CD14-positive monocyte (primary cell): ENCODE measurements at regions not wholly inside any gene's neighbourhood (a gene's known extent, or its start where the extent isn't known, plus 50 kb on each side); places are given as distances from the start of the nearest gene placed in this dataset.
A peak's percentile ranks its signal among the peaks of the same experiment; 100 is the strongest.

ENCODE experiments used
- DNase-seq, 3 donors: peaks; one replicate each; pipeline ENCODE4 v3.0.0-alpha.2; 2011 to 2022
- H2AFZ ChIP-seq: 2 replicates; pipeline ENCODE4 v1.6.0; 2012; ENCODE audit warnings: mild to moderate bottlenecking, low read depth, low read length, inconsistent platforms; ENCODE audit not compliant: insufficient read depth, poor library complexity, severe bottlenecking
- H3K27ac ChIP-seq, 2 donors: 1 replicate in 1 of 2; 2 replicates in 1 of 2; pipeline ENCODE4 v1.5.1; 2012 to 2013; ENCODE audit warnings: low read length in 2 of 2, control low read depth in 1 of 2, inconsistent platforms in 1 of 2, low read depth in 1 of 2, mild to moderate bottlenecking in 1 of 2
- H3K27me3 ChIP-seq, 2 donors: one replicate each; pipeline versions ENCODE4 v1.6.0 to v1.6.1; 2011 to 2013; ENCODE audit warnings: low read length in 2 of 2; ENCODE audit not compliant: control insufficient read depth in 2 of 2, insufficient read depth in 2 of 2
- H3K36me3 ChIP-seq, 2 donors: replicated peaks in 1 of 2; 1 replicate in 1 of 2; 2 replicates in 1 of 2; pipeline versions ENCODE4 v1.5.1 to v1.6.1; 2012 to 2013; ENCODE audit warnings: low read length in 2 of 2, control low read depth in 1 of 2, inconsistent platforms in 1 of 2, mild to moderate bottlenecking in 1 of 2; ENCODE audit not compliant: insufficient read depth in 2 of 2, control insufficient read depth in 1 of 2
- H3K4me1 ChIP-seq, 2 donors: 1 replicate in 1 of 2; 2 replicates in 1 of 2; pipeline versions ENCODE4 v1.5.1 to v1.6.1; 2012 to 2013; ENCODE audit warnings: low read length in 2 of 2, control low read depth in 1 of 2, inconsistent platforms in 1 of 2, mild to moderate bottlenecking in 1 of 2, moderate library complexity in 1 of 2; ENCODE audit not compliant: insufficient read depth in 2 of 2, control insufficient read depth in 1 of 2
- H3K4me2 ChIP-seq: replicated peaks from 2 replicates; pipeline ENCODE3; 2012; ENCODE audit warnings: low read length, moderate library complexity, mild to moderate bottlenecking; ENCODE audit not compliant: poor library complexity, severe bottlenecking; ENCODE audit errors: extremely low read depth
- H3K4me3 ChIP-seq, 3 experiments: fragments of 200-600 bp in 1 of 3; sonication (generic) in 1 of 3; replicated peaks in 1 of 3; 1 replicate in 2 of 3; 2 replicates in 1 of 3; pipeline ENCODE4 v1.5.1; 2011 to 2013; ENCODE audit warnings: low read length in 3 of 3, mild to moderate bottlenecking in 3 of 3, control low read depth in 2 of 3, low read depth in 2 of 3, inconsistent platforms in 1 of 3, moderate library complexity in 1 of 3
- H3K79me2 ChIP-seq: 2 replicates; pipeline ENCODE4 v1.6.0; 2012; ENCODE audit warnings: mild to moderate bottlenecking, control low read depth, inconsistent platforms, low read length, moderate library complexity; ENCODE audit not compliant: insufficient read depth
- H3K9ac ChIP-seq: 2 replicates; pipeline ENCODE4 v1.6.0; 2017; ENCODE audit warnings: low read length, mild to moderate bottlenecking; ENCODE audit not compliant: insufficient read depth, poor library complexity, severe bottlenecking
- H3K9me3 ChIP-seq, 2 donors: replicated peaks in 1 of 2; 1 replicate in 1 of 2; 2 replicates in 1 of 2; pipeline versions ENCODE4 v1.5.1 to v1.6.1; 2012 to 2013; ENCODE audit warnings: low read length in 2 of 2, control low read depth in 1 of 2; ENCODE audit not compliant: control insufficient read depth in 1 of 2, insufficient read depth in 1 of 2
- H4K20me1 ChIP-seq: 2 replicates; pipeline ENCODE4 v1.6.0; 2012; ENCODE audit warnings: mild to moderate bottlenecking, low read length, control low read depth, moderate library complexity; ENCODE audit not compliant: insufficient read depth
- H3K27ac Mint-ChIP-seq, 7 donors: one replicate each; pipeline ENCODE4 v1.8.0; 2020; ENCODE audit warnings: mild to moderate bottlenecking in 7 of 7, mixed read lengths in 7 of 7, moderate library complexity in 6 of 7, inconsistent platforms in 2 of 7
- H3K27me3 Mint-ChIP-seq, 3 donors: one replicate each; pipeline ENCODE4 v1.8.0; 2021 to 2022; ENCODE audit warnings: low read depth in 3 of 3, mild to moderate bottlenecking in 3 of 3, mixed read lengths in 3 of 3, moderate library complexity in 3 of 3, inconsistent platforms in 1 of 3
- H3K36me3 Mint-ChIP-seq, 2 donors: one replicate each; pipeline ENCODE4 v1.8.0; 2020; ENCODE audit warnings: mixed read lengths in 2 of 2, inconsistent platforms in 1 of 2, mild to moderate bottlenecking in 1 of 2
- H3K4me1 Mint-ChIP-seq: one replicate; pipeline ENCODE4 v1.8.0; 2020; ENCODE audit warnings: mild to moderate bottlenecking, mixed read lengths
- H3K4me3 Mint-ChIP-seq, 2 donors: one replicate each; pipeline ENCODE4 v1.8.0; 2020; ENCODE audit warnings: mild to moderate bottlenecking in 2 of 2, mixed read lengths in 2 of 2, moderate library complexity in 1 of 2
- H3K9me3 Mint-ChIP-seq, 7 donors: one replicate each; pipeline ENCODE4 v1.8.0; 2020 to 2022; ENCODE audit warnings: mixed read lengths in 7 of 7, mild to moderate bottlenecking in 6 of 7, moderate library complexity in 6 of 7, inconsistent platforms in 2 of 7
- WGBS: methylation state at CpG from one replicate; pipeline ENCODE4 v1.1.5; 2013; ENCODE audit warnings: missing lambda C conversion rate; ENCODE audit not compliant: insufficient coverage; 5-methylcytosine and 5-hydroxymethylcytosine counted together
- intact Hi-C, 2 donors: fragments of 100-400 bp; cut with micrococcal nuclease; formaldehyde crosslinking; loops; one replicate each; pipeline versions ENCODE4 v1.15.0 to v1.15.1; 2023
- TF ChIP-seq, protein P1 (sequence below): fragments of 200-600 bp; IDR thresholded peaks from one replicate; pipeline ENCODE4 v1.8.0; 2022; ENCODE audit warnings: antibody characterized with exemption, mild to moderate bottlenecking

DNA sequence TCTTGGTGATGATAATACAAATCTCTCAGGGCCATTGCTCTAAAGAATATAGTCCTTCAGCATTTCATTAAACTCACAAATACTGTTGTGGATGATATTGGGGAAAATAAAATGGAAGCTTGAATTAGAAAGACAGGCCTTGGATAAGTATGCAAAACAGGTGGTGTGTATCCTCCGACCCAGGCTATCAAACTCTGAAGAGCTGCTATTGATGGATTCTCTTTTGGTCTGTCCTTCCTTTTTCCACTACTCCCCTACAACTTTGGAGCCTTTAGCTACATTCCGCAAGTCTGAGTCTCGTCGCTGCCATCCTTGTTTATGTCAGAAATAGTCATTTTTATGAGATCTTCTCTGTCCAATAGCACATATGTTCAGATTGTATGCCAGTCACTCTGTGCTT, 351.6 kb downstream of the KCNJ2 start:
- TF ChIP-seq, protein P1, sequence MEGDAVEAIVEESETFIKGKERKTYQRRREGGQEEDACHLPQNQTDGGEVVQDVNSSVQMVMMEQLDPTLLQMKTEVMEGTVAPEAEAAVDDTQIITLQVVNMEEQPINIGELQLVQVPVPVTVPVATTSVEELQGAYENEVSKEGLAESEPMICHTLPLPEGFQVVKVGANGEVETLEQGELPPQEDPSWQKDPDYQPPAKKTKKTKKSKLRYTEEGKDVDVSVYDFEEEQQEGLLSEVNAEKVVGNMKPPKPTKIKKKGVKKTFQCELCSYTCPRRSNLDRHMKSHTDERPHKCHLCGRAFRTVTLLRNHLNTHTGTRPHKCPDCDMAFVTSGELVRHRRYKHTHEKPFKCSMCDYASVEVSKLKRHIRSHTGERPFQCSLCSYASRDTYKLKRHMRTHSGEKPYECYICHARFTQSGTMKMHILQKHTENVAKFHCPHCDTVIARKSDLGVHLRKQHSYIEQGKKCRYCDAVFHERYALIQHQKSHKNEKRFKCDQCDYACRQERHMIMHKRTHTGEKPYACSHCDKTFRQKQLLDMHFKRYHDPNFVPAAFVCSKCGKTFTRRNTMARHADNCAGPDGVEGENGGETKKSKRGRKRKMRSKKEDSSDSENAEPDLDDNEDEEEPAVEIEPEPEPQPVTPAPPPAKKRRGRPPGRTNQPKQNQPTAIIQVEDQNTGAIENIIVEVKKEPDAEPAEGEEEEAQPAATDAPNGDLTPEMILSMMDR: no peak
- Mint-ChIP-seq H3K27ac (no peak overlapping the region), H3K36me3 (no peaks in the 10 kb centered on the region), H3K4me1 (peaks cover 19% of the 10 kb centered on the region), H3K4me3 (no peak overlapping the region), H3K9me3 (peaks cover 0 to 2% (median 0%) of the 10 kb centered on the region in 7 donors), H3K27me3 (peaks cover 0 to 4% (median 1%) of the 10 kb centered on the region in 3 donors)
- Histone ChIP-seq H3K27me3 (no peaks in the 10 kb centered on the region), H2AFZ (no peak overlapping the region), H3K27ac (no peak overlapping the region), H3K4me1 (peaks cover 13 to 25% of the 10 kb centered on the region in 2 donors), H4K20me1 (no peaks in the 10 kb centered on the region), H3K79me2 (no peaks in the 10 kb centered on the region), H3K9ac (no peak overlapping the region), H3K4me2 (no peak overlapping the region), H3K36me3 (no peaks in the 10 kb centered on the region), H3K9me3 (no peaks in the 10 kb centered on the region), H3K4me3 (no peak overlapping the region)
- DNase-seq: no peak
- intact Hi-C loops: no loop called here
- WGBS: no CpG with 5 or more reads among the region's 4 CpGs

DNA sequence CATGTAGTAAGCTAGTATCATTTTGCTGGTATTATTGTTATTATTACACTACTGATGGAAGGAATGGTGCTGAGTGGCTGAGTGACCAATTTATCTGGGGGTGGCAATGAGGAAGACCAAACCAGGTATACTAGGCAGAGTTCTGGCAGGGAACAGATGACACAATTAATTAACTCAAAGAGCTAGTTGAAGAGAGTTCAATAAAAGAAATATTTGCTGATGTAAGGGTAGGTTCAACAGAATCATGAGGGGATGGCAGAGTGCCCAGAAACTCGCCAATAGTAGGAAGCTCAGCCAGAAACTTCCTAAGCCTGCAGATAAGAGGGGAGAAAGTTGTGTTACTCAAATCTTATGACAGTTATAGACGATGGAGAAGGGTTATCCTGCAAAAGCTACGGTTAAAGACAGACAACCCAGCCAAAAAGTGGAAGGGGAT, 352.5 kb downstream of the KCNJ2 start:
- H3K27me3 Mint-ChIP-seq: peaks cover 0 to 4% (median 0%) of the 10 kb centered on the region in 3 donors
- H3K9me3 ChIP-seq: no peaks in the 10 kb centered on the region
- WGBS: 0% methylated on average over 3 of the region's 3 CpGs
- H3K27me3 ChIP-seq: no peaks in the 10 kb centered on the region
- H2AFZ ChIP-seq: no peak overlapping the region
- no peaks in the 10 kb centered on the region for H3K79me2 ChIP-seq
- DNase-seq: no peak
- H3K27ac Mint-ChIP-seq: peak overlapping the region in 1 of 7 donors; percentile 24
- H4K20me1 ChIP-seq: no peaks in the 10 kb centered on the region
- no peak overlapping the region for H3K4me2 ChIP-seq
- TF ChIP-seq, protein P1: no peak
- H3K9ac ChIP-seq: no peak overlapping the region
- H3K4me3 Mint-ChIP-seq: no peak overlapping the region
- H3K36me3 ChIP-seq: no peaks in the 10 kb centered on the region
- H3K4me1 ChIP-seq: peaks cover 22 to 34% of the 10 kb centered on the region in 2 donors
- H3K36me3 Mint-ChIP-seq: no peaks in the 10 kb centered on the region
- no peaks in the 10 kb centered on the region for H3K9me3 Mint-ChIP-seq
- intact Hi-C loops: no loop called here
- no peak overlapping the region for H3K4me3 ChIP-seq
- no peak overlapping the region for H3K27ac ChIP-seq
- peaks cover 27% of the 10 kb centered on the region for H3K4me1 Mint-ChIP-seq
